Astrocyte (in vitro differentiated cells and primary cell): ENCODE measurements at regions not wholly inside any gene's neighbourhood (a gene's known extent, or its start where the extent isn't known, plus 50 kb on each side); places are given as distances from the start of the nearest gene placed in this dataset.
A peak's percentile ranks its signal among the peaks of the same experiment; 100 is the strongest.

Source experiments
- DNase-seq: peaks from one replicate; pipeline ENCODE4 v3.0.0-alpha.2; 2010; ENCODE audit warnings: low read depth
- FAIRE-seq: peaks from 2 replicates; lab custom pipeline; 2011; peaks lifted over from hg19 to GRCh38; lab: Jason Lieb, UNC
- H2AFZ ChIP-seq: 2 replicates; pipeline ENCODE4 v1.6.0; 2012; ENCODE audit warnings: low read depth, low read length, inconsistent platforms
- H3K27ac ChIP-seq: 2 replicates; pipeline ENCODE4 v1.5.1; 2011; ENCODE audit warnings: low read depth, low read length, inconsistent platforms
- H3K27me3 ChIP-seq: 2 replicates; pipeline ENCODE4 v1.6.0; 2011; ENCODE audit warnings: low read length, inconsistent platforms; ENCODE audit not compliant: insufficient read depth
- H3K36me3 ChIP-seq: 2 replicates; pipeline ENCODE4 v1.5.1; 2011; ENCODE audit warnings: low read length, inconsistent platforms; ENCODE audit not compliant: insufficient read depth
- H3K4me1 ChIP-seq: 2 replicates; pipeline ENCODE4 v1.5.1; 2011; ENCODE audit warnings: low read length, inconsistent platforms; ENCODE audit not compliant: insufficient read depth
- H3K4me2 ChIP-seq: 2 replicates; pipeline ENCODE4 v1.6.0; 2012; ENCODE audit warnings: low read length, inconsistent platforms
- H3K4me3 ChIP-seq: 2 replicates; pipeline ENCODE4 v1.5.1; 2011; ENCODE audit warnings: low read depth, mild to moderate bottlenecking, low read length, inconsistent platforms; ENCODE audit not compliant: insufficient read depth
- H3K79me2 ChIP-seq: 2 replicates; pipeline ENCODE4 v1.6.0; 2012; ENCODE audit warnings: mild to moderate bottlenecking, low read length, inconsistent platforms; ENCODE audit not compliant: insufficient read depth
- H3K9ac ChIP-seq: 2 replicates; pipeline ENCODE4 v1.6.0; 2012; ENCODE audit warnings: mild to moderate bottlenecking, low read length, inconsistent platforms
- H3K9me3 ChIP-seq: 2 replicates; pipeline ENCODE4 v1.5.1; 2012; ENCODE audit warnings: low read depth, mild to moderate bottlenecking, low read length, inconsistent platforms; ENCODE audit not compliant: insufficient read depth
- H4K20me1 ChIP-seq: 2 replicates; pipeline ENCODE4 v1.6.0; 2012; ENCODE audit warnings: low read length, inconsistent platforms; ENCODE audit not compliant: insufficient read depth
- H3K27ac Mint-ChIP-seq: one replicate; pipeline ENCODE4 v1.8.0; 2021; ENCODE audit warnings: mild to moderate bottlenecking, mixed read lengths; ENCODE audit not compliant: unreplicated experiment
- H3K27me3 Mint-ChIP-seq: one replicate; pipeline ENCODE4 v1.8.0; 2021; ENCODE audit warnings: low read depth, mixed read lengths; ENCODE audit not compliant: unreplicated experiment
- H3K36me3 Mint-ChIP-seq: one replicate; pipeline ENCODE4 v1.8.0; 2021; ENCODE audit warnings: low read depth, mixed read lengths; ENCODE audit not compliant: unreplicated experiment
- H3K4me1 Mint-ChIP-seq: one replicate; pipeline ENCODE4 v1.8.0; 2021; ENCODE audit warnings: low read depth, mixed read lengths; ENCODE audit not compliant: unreplicated experiment
- H3K4me3 Mint-ChIP-seq: one replicate; pipeline ENCODE4 v1.8.0; 2021; ENCODE audit warnings: mild to moderate bottlenecking, moderate library complexity, mixed read lengths; ENCODE audit not compliant: unreplicated experiment
- H3K9me3 Mint-ChIP-seq: one replicate; pipeline ENCODE4 v1.8.0; 2021; ENCODE audit warnings: mild to moderate bottlenecking, mixed read lengths; ENCODE audit not compliant: unreplicated experiment
- EZH2 ChIP-seq: IDR thresholded peaks from 2 replicates; pipeline ENCODE4 v1.6.1; 2012; ENCODE audit warnings: mild to moderate bottlenecking, low read length, inconsistent platforms; ENCODE audit not compliant: insufficient read depth
- TF ChIP-seq, protein P1 (sequence below): IDR thresholded peaks from 2 replicates; pipeline ENCODE4 v1.5.1; 2011; ENCODE audit warnings: low read depth, mild to moderate bottlenecking, inconsistent platforms, low read length, moderate library complexity; ENCODE audit not compliant: insufficient read depth

DNA sequence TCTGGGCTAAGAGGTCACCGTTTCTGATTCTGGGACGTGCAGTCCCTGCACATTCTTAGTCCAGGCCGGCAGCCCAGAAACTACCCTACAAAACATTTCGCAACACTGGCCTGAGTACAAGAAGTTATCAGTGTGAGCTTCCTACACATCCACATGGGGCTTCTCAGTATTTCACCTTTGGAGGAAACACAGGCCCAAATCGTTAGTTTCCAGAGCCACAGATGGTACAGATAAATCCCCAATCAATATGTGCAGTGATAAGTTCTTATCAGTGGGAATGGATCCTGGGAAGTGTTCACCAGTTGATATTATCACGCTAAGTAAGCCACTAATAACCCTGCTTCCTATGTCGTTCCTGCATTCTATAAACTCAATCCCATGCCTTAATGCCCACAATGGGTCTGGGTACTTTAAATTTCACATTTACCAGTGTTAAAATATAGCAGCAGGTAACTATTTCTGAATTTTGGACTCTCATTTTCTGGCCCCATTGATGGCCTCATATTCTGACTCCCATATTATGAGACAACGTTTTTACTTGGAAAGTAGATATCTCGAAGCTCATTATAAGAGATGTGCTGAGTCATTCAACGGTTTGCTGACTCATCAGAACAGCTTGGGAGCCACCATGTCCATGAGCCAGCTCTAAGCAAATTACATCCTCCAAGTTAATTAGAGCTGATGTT, 370.2 kb upstream of the MAF start:
- no peak overlapping the region for H3K4me3 ChIP-seq
- no peaks in the 10 kb centered on the region for H3K27me3 ChIP-seq
- H3K4me1 ChIP-seq, result no peaks in the 10 kb centered on the region
- H2AFZ ChIP-seq, result no peak overlapping the region
- no peak overlapping the region for H3K9ac ChIP-seq
- no peak overlapping the region for H3K4me2 ChIP-seq
- no peak overlapping the region for H3K27ac Mint-ChIP-seq
- peaks cover 18% of the 10 kb centered on the region for H3K4me1 Mint-ChIP-seq
- H3K36me3 ChIP-seq, result no peaks in the 10 kb centered on the region
- H3K27me3 Mint-ChIP-seq, result no peaks in the 10 kb centered on the region
- peaks cover 2% of the 10 kb centered on the region for H3K9me3 Mint-ChIP-seq
- H3K36me3 Mint-ChIP-seq, result no peaks in the 10 kb centered on the region
- DNase-seq, result peak; percentile 5
- no peak for TF ChIP-seq EZH2
- TF ChIP-seq, protein P1, sequence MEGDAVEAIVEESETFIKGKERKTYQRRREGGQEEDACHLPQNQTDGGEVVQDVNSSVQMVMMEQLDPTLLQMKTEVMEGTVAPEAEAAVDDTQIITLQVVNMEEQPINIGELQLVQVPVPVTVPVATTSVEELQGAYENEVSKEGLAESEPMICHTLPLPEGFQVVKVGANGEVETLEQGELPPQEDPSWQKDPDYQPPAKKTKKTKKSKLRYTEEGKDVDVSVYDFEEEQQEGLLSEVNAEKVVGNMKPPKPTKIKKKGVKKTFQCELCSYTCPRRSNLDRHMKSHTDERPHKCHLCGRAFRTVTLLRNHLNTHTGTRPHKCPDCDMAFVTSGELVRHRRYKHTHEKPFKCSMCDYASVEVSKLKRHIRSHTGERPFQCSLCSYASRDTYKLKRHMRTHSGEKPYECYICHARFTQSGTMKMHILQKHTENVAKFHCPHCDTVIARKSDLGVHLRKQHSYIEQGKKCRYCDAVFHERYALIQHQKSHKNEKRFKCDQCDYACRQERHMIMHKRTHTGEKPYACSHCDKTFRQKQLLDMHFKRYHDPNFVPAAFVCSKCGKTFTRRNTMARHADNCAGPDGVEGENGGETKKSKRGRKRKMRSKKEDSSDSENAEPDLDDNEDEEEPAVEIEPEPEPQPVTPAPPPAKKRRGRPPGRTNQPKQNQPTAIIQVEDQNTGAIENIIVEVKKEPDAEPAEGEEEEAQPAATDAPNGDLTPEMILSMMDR, result no peak
- no peaks in the 10 kb centered on the region for H3K9me3 ChIP-seq
- H3K4me3 Mint-ChIP-seq, result no peak overlapping the region
- H4K20me1 ChIP-seq, result no peaks in the 10 kb centered on the region
- no peak for FAIRE-seq
- no peaks in the 10 kb centered on the region for H3K79me2 ChIP-seq
- H3K27ac ChIP-seq, result no peak overlapping the region

DNA sequence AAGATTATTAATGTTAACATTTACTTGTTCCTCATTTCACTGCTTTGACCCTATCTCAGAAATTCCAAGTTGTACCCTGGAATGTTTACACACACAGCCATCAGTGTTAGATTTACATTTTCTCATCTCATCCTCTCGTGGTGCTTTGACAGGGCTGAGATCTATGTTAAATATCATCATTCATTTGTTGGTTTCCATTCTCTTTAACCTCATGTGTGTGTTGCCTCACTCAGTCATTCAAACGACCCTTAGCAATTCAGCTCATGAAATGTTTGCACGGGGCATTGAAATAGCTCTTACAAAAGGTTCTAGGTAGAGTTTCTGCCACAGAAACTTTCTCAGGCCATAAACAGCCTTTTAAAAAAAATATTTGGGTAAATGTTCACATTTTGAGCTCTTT, 369.6 kb upstream of the MAF start:
- Histone ChIP-seq H3K4me3 (no peak overlapping the region), H3K36me3 (no peaks in the 10 kb centered on the region), H3K9ac (no peak overlapping the region), H3K79me2 (no peaks in the 10 kb centered on the region), H3K4me2 (no peak overlapping the region), H2AFZ (no peak overlapping the region), H3K9me3 (no peaks in the 10 kb centered on the region), H3K27me3 (no peaks in the 10 kb centered on the region), H4K20me1 (no peaks in the 10 kb centered on the region), H3K4me1 (no peaks in the 10 kb centered on the region), H3K27ac (no peak overlapping the region)
- peaks cover 2% of the 10 kb centered on the region for H3K9me3 Mint-ChIP-seq
- H3K4me1 Mint-ChIP-seq, result peaks cover 18% of the 10 kb centered on the region
- DNase-seq (no peak), FAIRE-seq (no peak)
- no peaks in the 10 kb centered on the region for H3K27me3 Mint-ChIP-seq
- TF ChIP-seq, protein P1, result no peak
- no peak for TF ChIP-seq EZH2
- H3K4me3 Mint-ChIP-seq, result no peak overlapping the region
- no peak overlapping the region for H3K27ac Mint-ChIP-seq
- H3K36me3 Mint-ChIP-seq, result no peaks in the 10 kb centered on the region

DNA sequence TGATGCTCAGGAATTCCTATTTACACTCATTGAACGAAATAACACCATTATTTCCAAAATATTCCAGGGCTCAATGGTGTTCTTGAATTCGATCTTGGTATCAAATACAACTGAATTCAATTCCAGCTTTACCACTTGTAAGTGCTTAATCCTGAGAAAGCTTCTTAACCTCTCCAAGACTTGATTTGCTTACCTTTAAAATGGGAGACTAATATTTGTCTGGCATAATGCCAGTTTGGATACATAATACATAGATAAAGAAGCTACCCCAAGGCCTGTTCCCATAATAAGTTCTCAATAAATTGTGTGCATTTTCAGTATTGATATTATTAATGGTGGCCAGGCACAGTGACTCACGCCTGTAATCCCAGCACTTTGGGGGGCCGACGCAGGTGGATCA, 368.9 kb upstream of the MAF start:
- H3K27ac Mint-ChIP-seq, result no peak overlapping the region
- H3K4me3 Mint-ChIP-seq, result no peak overlapping the region
- H3K36me3 Mint-ChIP-seq, result no peaks in the 10 kb centered on the region
- Histone ChIP-seq H3K4me1 (no peaks in the 10 kb centered on the region), H3K4me2 (no peak overlapping the region), H3K27me3 (no peaks in the 10 kb centered on the region), H3K79me2 (no peaks in the 10 kb centered on the region), H3K4me3 (no peak overlapping the region), H3K27ac (no peak overlapping the region), H4K20me1 (no peaks in the 10 kb centered on the region), H3K9ac (no peak overlapping the region), H3K36me3 (no peaks in the 10 kb centered on the region), H2AFZ (no peak overlapping the region), H3K9me3 (no peaks in the 10 kb centered on the region)
- FAIRE-seq (no peak), DNase-seq (no peak)
- TF ChIP-seq EZH2, result no peak
- TF ChIP-seq, protein P1, result no peak
- peaks cover under 1% of the 10 kb centered on the region for H3K27me3 Mint-ChIP-seq
- peaks cover 18% of the 10 kb centered on the region for H3K4me1 Mint-ChIP-seq
- H3K9me3 Mint-ChIP-seq, result peaks cover 4% of the 10 kb centered on the region
